Progenitor cell of endocrine pancreas (in vitro differentiated cells): ENCODE measurements at regions not wholly inside any gene's neighbourhood (a gene's known extent, or its start where the extent isn't known, plus 50 kb on each side); places are given as distances from the start of the nearest gene placed in this dataset.

Source experiments
- DNase-seq: peaks from one replicate; pipeline ENCODE4 v3.0.0; 2021; ENCODE audit warnings: low spot score; ENCODE audit not compliant: unreplicated experiment
- H3K27ac Mint-ChIP-seq: 2 replicates; pipeline ENCODE4 v1.8.0; 2021; ENCODE audit warnings: mild to moderate bottlenecking, moderate library complexity, mixed read lengths
- H3K27me3 Mint-ChIP-seq: 2 replicates; pipeline ENCODE4 v1.8.0; 2021; ENCODE audit warnings: mixed read lengths
- H3K36me3 Mint-ChIP-seq: 2 replicates; pipeline ENCODE4 v1.8.0; 2022; ENCODE audit warnings: mixed read lengths; ENCODE audit not compliant: insufficient read depth
- H3K4me1 Mint-ChIP-seq: 2 replicates; pipeline ENCODE4 v1.8.0; 2021; ENCODE audit warnings: low read depth, mixed read lengths
- H3K4me3 Mint-ChIP-seq: 2 replicates; pipeline ENCODE4 v1.8.0; 2021; ENCODE audit warnings: low read depth, mild to moderate bottlenecking, moderate library complexity, mixed read lengths
- H3K9me3 Mint-ChIP-seq: 2 replicates; pipeline ENCODE4 v1.8.0; 2021; ENCODE audit warnings: low read depth, mixed read lengths
- TF ChIP-seq, protein P1 (sequence below): fragments of 200-600 bp; sonication (generic); IDR thresholded peaks from one replicate; pipeline ENCODE4 v1.5.0; 2021; ENCODE audit warnings: antibody characterized with exemption, mild to moderate bottlenecking; ENCODE audit not compliant: unreplicated experiment

DNA sequence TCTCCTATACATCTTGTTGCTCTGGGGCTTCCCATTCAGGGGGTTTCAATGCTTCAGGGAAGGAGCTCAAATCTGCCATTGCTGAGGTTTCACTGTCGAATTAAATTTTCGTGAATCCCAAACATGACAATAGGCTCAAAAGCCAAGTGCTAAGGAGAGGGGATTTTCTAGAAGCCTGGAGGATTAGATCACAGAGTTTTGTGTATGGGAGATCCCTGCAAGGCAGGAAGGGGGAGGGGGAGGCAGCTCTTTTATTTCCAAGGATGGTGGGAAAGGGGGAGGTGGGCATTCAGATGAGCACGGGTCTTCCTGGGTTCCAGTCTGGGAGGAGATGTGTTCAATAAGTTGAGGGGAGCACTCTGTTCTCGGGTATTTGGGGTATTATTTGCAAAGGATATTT is 69.9 kb upstream of the DLG1 start:
- Mint-ChIP-seq H3K4me1 (peaks cover 29% of the 10 kb centered on the region), H3K36me3 (no peaks in the 10 kb centered on the region), H3K9me3 (no peaks in the 10 kb centered on the region), H3K4me3 (no peak overlapping the region), H3K27me3 (peaks cover 27% of the 10 kb centered on the region), H3K27ac (peak overlapping the region; percentile 42)
- no peak for DNase-seq
- TF ChIP-seq, protein P1, sequence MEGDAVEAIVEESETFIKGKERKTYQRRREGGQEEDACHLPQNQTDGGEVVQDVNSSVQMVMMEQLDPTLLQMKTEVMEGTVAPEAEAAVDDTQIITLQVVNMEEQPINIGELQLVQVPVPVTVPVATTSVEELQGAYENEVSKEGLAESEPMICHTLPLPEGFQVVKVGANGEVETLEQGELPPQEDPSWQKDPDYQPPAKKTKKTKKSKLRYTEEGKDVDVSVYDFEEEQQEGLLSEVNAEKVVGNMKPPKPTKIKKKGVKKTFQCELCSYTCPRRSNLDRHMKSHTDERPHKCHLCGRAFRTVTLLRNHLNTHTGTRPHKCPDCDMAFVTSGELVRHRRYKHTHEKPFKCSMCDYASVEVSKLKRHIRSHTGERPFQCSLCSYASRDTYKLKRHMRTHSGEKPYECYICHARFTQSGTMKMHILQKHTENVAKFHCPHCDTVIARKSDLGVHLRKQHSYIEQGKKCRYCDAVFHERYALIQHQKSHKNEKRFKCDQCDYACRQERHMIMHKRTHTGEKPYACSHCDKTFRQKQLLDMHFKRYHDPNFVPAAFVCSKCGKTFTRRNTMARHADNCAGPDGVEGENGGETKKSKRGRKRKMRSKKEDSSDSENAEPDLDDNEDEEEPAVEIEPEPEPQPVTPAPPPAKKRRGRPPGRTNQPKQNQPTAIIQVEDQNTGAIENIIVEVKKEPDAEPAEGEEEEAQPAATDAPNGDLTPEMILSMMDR, result no peak

DNA sequence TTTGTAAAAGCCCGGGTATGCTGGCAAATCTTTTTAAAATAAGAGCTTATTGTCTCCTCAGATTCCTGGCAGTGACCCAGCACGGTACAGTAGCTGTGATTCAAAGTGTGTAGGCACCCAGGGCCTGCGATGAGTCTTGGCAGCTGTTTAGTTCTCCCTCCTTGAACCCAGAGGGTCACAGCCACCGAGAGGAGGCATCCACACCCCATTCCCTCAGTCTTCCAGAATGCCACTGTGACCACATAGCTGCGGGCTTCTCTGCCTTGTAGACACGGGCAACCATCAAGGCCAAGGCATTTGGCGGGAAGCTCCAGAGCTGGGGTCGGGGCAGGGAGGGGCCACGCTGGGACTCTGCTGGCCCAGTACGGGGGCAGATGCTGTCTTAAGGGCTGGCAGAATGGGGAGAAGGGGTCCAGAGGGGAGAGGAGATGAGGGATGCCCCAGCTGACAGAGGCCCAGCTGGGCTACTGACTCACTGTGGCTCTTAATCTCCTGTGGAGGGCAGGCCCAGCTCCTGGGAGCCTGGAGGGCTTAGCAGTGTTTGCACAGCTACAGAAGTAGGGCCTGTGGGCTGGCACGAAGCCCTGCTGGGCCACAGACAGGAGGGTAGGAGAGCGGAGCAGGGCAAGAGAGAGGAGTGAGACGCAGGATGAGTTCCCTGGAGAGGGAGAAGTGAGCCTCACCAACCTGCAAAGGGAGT is 68.8 kb upstream of the DLG1 start:
- Mint-ChIP-seq H3K9me3 (no peaks in the 10 kb centered on the region), H3K36me3 (no peaks in the 10 kb centered on the region), H3K27me3 (peaks cover 31% of the 10 kb centered on the region), H3K4me1 (peaks cover 27% of the 10 kb centered on the region), H3K27ac (no peak overlapping the region), H3K4me3 (no peak overlapping the region)
- TF ChIP-seq, protein P1, result no peak
- no peak for DNase-seq

DNA sequence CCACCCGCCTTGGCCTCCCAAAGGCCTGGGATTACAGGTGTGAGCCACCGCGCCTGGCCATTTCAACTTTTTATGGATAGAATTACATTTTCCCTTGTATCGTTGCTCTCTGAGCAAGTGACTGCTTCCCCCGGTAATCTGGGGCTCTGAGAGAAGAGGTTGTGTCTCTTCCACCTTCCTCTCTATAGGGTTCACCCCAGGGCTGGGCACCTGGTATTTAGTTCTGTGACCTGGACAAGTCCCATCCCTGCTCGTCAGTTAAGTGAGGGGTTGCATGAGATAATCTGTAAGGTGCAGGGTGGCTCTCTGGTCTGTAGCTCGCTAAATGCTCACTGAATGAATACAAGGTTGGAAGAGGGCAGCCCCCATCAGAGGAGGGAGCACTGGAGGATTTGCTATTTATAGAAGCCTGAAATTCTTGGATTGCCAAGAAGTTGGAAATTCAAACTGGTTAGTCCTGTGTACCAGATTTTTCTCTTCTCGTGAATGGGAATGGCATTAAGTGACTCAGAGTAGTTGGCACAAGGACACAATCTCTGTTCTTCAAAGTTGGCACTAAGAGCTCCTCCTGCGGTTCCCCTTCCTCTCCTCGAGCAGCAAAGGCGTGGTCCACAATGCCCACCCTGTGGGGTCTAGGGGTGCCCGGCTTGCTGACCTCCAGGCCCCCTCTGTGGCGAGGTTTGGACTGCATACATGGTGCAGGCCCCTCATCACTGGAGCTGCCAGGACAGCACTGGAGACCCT is 68.1 kb upstream of the DLG1 start:
- Mint-ChIP-seq H3K27ac (no peak overlapping the region), H3K27me3 (peaks cover 31% of the 10 kb centered on the region), H3K4me1 (peaks cover 20% of the 10 kb centered on the region), H3K4me3 (no peak overlapping the region), H3K9me3 (no peaks in the 10 kb centered on the region), H3K36me3 (no peaks in the 10 kb centered on the region)
- DNase-seq, result no peak
- TF ChIP-seq, protein P1, result no peak

DNA sequence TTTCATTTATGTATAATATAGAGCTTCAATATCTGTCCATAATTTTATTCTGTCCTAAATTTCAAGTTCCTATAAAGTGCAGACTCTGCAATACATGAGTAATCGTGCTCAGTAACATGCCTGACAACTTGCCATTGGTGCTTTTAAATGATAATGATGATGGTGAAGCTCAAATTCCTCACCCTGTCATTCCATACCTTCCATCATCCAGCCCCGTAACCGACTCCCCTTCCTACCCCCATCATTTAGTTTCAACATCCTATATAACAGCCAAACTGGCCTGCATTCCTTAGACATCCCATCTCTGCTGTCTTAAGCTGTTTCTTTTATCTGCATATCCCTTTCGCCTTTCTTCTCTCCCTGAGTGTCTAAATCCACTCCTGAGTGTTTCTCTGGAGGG is 67.2 kb upstream of the DLG1 start:
- Mint-ChIP-seq H3K9me3 (peaks cover 7% of the 10 kb centered on the region), H3K36me3 (peaks cover 2% of the 10 kb centered on the region), H3K27ac (no peak overlapping the region), H3K4me1 (peaks cover 15% of the 10 kb centered on the region), H3K27me3 (peaks cover 31% of the 10 kb centered on the region), H3K4me3 (no peak overlapping the region)
- no peak for DNase-seq
- TF ChIP-seq, protein P1, result no peak

DNA sequence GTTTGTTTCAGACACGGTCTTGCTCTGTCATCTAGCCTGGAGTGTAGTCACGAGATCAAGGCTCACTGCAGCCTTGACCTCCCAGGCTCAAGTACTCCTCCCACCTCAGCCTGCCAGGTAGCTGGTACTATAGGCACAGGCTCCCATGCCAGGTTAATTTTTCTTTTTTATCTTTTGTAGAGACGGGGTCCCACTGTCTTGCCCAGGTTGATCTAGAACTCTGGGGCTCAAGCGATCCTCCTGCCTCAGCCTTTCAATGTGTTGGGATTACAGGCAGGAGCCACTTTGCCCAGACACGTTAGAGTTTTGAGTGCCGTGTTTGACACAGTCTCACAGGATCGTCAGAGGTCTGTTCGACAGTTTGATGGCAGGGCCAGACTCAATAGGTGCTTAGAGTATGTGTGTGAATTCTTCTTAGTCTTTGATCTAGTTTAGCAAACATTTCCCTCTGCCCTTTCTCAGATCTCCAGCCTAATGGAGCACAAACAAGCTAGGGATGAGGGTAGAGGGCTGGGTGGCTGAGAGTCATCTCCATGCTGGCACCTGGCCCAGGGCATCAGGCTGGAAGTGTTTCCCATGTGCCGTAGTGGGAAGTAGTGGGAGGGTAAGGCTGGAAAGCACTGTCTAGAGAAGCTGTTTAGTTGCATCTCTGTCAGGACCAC is 66.1 kb upstream of the DLG1 start:
- Mint-ChIP-seq H3K9me3 (peaks cover 17% of the 10 kb centered on the region), H3K4me1 (peaks cover 12% of the 10 kb centered on the region), H3K27ac (no peak overlapping the region), H3K4me3 (no peak overlapping the region), H3K27me3 (peaks cover 31% of the 10 kb centered on the region), H3K36me3 (peaks cover 6% of the 10 kb centered on the region)
- TF ChIP-seq, protein P1, result no peak
- no peak for DNase-seq
